ENCODE measurements at regions not wholly inside any gene's neighbourhood (a gene's known extent, or its start where the extent isn't known, plus 50 kb on each side); places are given as distances from the start of the nearest gene placed in this dataset.

GRCh38 chr13:108037348-108037747 is 178.0 kb downstream of the LIG4 start:
- Histone ChIP-seq H3K36me3 (ENCODE audit: control insufficient read depth, insufficient read depth, low read length) (no peaks in the 10 kb centered on the region), H3K27me3 (replicated peaks; ENCODE audit: control insufficient read depth, insufficient read depth, low read length) (no peaks in the 10 kb centered on the region), H3K4me1 (no peaks in the 10 kb centered on the region), H3K4me3 (ENCODE audit: low read depth, low read length) (no peak overlapping the region), H3K9me3 (no peaks in the 10 kb centered on the region)
- no peak for DNase-seq
- no peak overlapping the region for H3K4me3 Mint-ChIP-seq (ENCODE audit: unreplicated experiment)
- no TSS peak for BruUV-seq (replicated peaks)
- no peaks in the 10 kb centered on the region for H3K27me3 Mint-ChIP-seq (ENCODE audit: insufficient read depth, unreplicated experiment)
- H3K9me3 Mint-ChIP-seq (ENCODE audit: unreplicated experiment): peaks cover 19% of the 10 kb centered on the region
- TF ChIP-seq, protein P1, sequence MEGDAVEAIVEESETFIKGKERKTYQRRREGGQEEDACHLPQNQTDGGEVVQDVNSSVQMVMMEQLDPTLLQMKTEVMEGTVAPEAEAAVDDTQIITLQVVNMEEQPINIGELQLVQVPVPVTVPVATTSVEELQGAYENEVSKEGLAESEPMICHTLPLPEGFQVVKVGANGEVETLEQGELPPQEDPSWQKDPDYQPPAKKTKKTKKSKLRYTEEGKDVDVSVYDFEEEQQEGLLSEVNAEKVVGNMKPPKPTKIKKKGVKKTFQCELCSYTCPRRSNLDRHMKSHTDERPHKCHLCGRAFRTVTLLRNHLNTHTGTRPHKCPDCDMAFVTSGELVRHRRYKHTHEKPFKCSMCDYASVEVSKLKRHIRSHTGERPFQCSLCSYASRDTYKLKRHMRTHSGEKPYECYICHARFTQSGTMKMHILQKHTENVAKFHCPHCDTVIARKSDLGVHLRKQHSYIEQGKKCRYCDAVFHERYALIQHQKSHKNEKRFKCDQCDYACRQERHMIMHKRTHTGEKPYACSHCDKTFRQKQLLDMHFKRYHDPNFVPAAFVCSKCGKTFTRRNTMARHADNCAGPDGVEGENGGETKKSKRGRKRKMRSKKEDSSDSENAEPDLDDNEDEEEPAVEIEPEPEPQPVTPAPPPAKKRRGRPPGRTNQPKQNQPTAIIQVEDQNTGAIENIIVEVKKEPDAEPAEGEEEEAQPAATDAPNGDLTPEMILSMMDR (IDR thresholded peaks at IDR 0.05; ENCODE audit: insufficient read depth in 1 of 2, low read depth in 1 of 2, low read length in 1 of 2, severe bottlenecking in 1 of 2, unreplicated experiment in 1 of 2): no peak
- no peak overlapping the region for H3K27ac Mint-ChIP-seq (ENCODE audit: unreplicated experiment)
- H3K4me1 Mint-ChIP-seq (ENCODE audit: low read depth, unreplicated experiment): peaks cover 13% of the 10 kb centered on the region
- POLR2A ChIA-PET: no interaction called here
- CTCF ChIA-PET: no interaction called here
- intact Hi-C loops (cut with micrococcal nuclease; ENCODE audit: unreplicated experiment): no loop called here
- no peaks in the 10 kb centered on the region for H3K36me3 Mint-ChIP-seq (ENCODE audit: insufficient read depth, unreplicated experiment)

GRCh38 chr13:108036411-108036932 is 178.9 kb downstream of the LIG4 start:
- BruUV-seq (replicated peaks): no TSS peak
- H3K27me3 ChIP-seq (replicated peaks; ENCODE audit: control insufficient read depth, insufficient read depth, low read length): no peaks in the 10 kb centered on the region
- no peak overlapping the region for H3K4me3 ChIP-seq (ENCODE audit: low read depth, low read length)
- H3K4me1 Mint-ChIP-seq (ENCODE audit: low read depth, unreplicated experiment): peaks cover 7% of the 10 kb centered on the region
- H3K36me3 Mint-ChIP-seq (ENCODE audit: insufficient read depth, unreplicated experiment): no peaks in the 10 kb centered on the region
- ChIA-PET CTCF (no interaction called here), POLR2A (no interaction called here)
- H3K9me3 ChIP-seq: no peaks in the 10 kb centered on the region
- intact Hi-C loops (cut with micrococcal nuclease; ENCODE audit: unreplicated experiment): no loop called here
- H3K36me3 ChIP-seq (ENCODE audit: control insufficient read depth, insufficient read depth, low read length): no peaks in the 10 kb centered on the region
- H3K4me3 Mint-ChIP-seq (ENCODE audit: unreplicated experiment): no peak overlapping the region
- H3K4me1 ChIP-seq: no peaks in the 10 kb centered on the region
- no peak for DNase-seq
- TF ChIP-seq, protein P1 (IDR thresholded peaks at IDR 0.05; ENCODE audit: insufficient read depth in 1 of 2, low read depth in 1 of 2, low read length in 1 of 2, severe bottlenecking in 1 of 2, unreplicated experiment in 1 of 2): no peak
- H3K27me3 Mint-ChIP-seq (ENCODE audit: insufficient read depth, unreplicated experiment): no peaks in the 10 kb centered on the region
- no peak overlapping the region for H3K27ac Mint-ChIP-seq (ENCODE audit: unreplicated experiment)
- H3K9me3 Mint-ChIP-seq (ENCODE audit: unreplicated experiment): peaks cover 11% of the 10 kb centered on the region

DNA sequence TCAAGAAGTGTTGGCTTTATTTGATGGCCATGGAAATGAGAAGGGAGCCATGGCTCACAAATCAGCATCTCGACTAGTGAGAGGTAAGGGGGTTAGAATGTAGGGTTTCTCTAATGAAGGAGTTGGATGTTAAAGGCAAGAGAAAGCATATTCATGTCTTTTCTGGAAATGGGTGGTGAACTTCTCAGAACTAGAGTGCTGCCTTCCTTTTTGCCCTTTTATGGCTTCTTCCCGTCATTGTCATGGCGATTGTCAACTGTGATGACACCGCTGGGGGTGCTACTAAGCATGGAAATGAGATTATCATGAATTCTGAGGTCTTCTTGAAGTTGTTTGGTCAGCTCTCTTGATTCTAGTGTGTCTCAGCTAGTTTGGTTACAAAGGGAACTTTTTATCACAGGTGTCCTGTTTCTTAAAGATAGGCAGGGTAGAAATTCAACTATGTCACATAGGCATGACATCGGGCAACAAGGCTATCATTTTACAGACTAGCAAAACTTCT is 180.4 kb downstream of the LIG4 start:
- intact Hi-C loops (cut with micrococcal nuclease; ENCODE audit: unreplicated experiment): no loop called here
- DNase-seq: no peak
- peaks cover 7% of the 10 kb centered on the region for H3K4me1 Mint-ChIP-seq (ENCODE audit: low read depth, unreplicated experiment)
- Histone ChIP-seq H3K27me3 (replicated peaks; ENCODE audit: control insufficient read depth, insufficient read depth, low read length) (no peaks in the 10 kb centered on the region), H3K9me3 (no peaks in the 10 kb centered on the region), H3K4me3 (ENCODE audit: low read depth, low read length) (no peak overlapping the region), H3K36me3 (ENCODE audit: control insufficient read depth, insufficient read depth, low read length) (no peaks in the 10 kb centered on the region), H3K4me1 (no peaks in the 10 kb centered on the region)
- H3K9me3 Mint-ChIP-seq (ENCODE audit: unreplicated experiment): peaks cover 10% of the 10 kb centered on the region
- TF ChIP-seq, protein P1 (IDR thresholded peaks at IDR 0.05; ENCODE audit: insufficient read depth in 1 of 2, low read depth in 1 of 2, low read length in 1 of 2, severe bottlenecking in 1 of 2, unreplicated experiment in 1 of 2): no peak
- no TSS peak for BruUV-seq (replicated peaks)
- no peaks in the 10 kb centered on the region for H3K36me3 Mint-ChIP-seq (ENCODE audit: insufficient read depth, unreplicated experiment)
- POLR2A ChIA-PET: no interaction called here
- H3K27ac Mint-ChIP-seq (ENCODE audit: unreplicated experiment): no peak overlapping the region
- CTCF ChIA-PET: no interaction called here
- no peak overlapping the region for H3K4me3 Mint-ChIP-seq (ENCODE audit: unreplicated experiment)
- H3K27me3 Mint-ChIP-seq (ENCODE audit: insufficient read depth, unreplicated experiment): no peaks in the 10 kb centered on the region
